ENCODE measurements at regions not wholly inside any gene's neighbourhood (a gene's known extent, or its start where the extent isn't known, plus 50 kb on each side); places are given as distances from the start of the nearest gene placed in this dataset.
"Not testable (repeated sequence)": the region's sequence is repeated elsewhere in the genome, so short reads cannot be mapped to it uniquely, and the experiment has no call there.

DNA sequence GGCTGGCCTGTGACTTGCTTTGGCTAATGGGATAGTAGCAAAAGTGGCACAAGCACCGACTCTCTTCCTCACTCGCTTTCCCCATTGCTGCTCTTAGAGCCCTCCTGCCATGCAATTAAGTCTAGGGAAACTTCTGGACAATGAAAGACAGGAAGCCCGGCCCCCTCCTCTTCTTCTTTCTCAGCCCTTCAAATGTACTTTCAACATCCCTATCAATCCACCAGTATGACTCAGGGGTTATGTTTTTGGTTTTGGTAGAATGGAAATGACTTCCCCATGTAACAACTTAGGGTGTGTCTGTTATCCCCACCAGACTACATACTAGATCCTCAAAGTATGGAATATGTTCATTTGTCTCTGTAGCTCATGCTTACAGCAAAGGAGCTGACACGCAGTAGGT, 139.0 kb upstream of the GDF10 start:
- no peak for DNase-seq (ENCODE audit: low read depth)
- no peak overlapping the region for H3K4me3 ChIP-seq (ENCODE audit: low read depth, low read length)
- TF ChIP-seq CTCF (conservative IDR thresholded peaks at IDR 0.05; ENCODE audit: low read depth, low read length), result no peak

DNA sequence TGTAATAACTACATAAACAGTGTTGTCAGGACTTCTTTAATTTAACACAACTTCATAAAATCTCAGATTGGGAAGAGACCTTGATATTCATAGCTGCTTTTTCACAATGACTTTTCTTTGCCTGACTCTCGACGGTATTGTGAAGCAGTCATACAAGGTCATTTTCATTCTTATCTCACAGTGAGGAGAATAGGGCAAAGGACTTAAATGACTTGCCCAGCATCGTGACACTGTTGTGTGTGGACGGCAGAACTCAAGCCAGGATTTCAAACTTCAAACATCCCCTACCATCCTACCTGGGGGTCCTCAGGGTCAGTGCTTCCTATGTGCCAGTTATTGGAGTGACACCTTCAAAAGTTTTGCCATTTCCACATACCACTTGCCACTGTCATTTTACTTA, 138.5 kb upstream of the GDF10 start:
- DNase-seq (ENCODE audit: low read depth), result no peak
- no peak overlapping the region for H3K4me3 ChIP-seq (ENCODE audit: low read depth, low read length)
- no peak for TF ChIP-seq CTCF (conservative IDR thresholded peaks at IDR 0.05; ENCODE audit: low read depth, low read length)

DNA sequence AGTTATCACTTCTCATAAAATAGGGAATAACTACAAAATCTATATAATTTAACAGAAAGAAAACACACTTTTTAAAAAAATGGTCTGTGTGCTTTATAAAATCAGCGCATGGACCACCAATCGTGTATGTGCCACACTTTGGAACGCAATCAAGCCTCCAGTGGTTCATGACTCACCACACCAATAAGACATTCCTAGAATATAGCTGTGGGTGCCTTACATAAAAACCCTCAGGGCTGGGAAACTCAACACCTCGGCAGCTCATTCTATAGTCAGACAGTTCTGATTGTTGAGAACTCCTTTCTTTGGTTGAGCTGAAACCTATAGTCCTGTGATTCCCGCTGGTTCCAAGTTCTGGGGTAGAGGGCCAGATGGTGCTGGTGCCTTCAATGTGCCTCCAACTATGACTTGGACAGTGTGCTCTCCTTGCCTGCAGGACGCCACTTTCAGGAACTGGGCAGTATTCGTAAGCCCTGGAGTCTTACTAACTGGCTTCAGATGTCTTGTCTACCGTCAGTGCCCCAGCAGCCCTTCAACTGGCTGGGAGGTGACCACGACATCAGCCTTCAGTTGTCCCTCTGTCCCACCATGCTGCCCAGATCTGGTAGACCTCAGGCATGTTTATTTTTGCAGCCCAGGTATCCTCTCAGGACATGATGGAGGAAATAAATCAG, 135.7 kb upstream of the GDF10 start:
- no peak for TF ChIP-seq CTCF (conservative IDR thresholded peaks at IDR 0.05; ENCODE audit: low read depth, low read length)
- no peak for DNase-seq (ENCODE audit: low read depth)
- no peak overlapping the region for H3K4me3 ChIP-seq (ENCODE audit: low read depth, low read length)

DNA sequence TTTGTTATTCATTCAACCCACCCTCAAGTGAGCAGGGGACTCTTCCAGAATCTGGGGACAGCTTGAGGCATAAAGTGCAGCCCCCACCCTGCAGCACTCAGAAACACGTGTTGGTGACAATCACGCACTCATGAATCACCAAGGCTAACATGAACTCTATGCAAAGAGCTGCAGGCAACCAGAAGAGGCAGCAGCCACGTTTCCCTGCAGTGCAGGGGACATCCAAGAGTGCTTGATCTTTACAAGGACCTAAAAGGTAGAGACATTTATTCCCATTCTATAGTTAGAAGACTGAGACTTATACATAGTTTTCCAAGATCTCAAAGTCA, 135.2 kb upstream of the GDF10 start:
- H3K4me3 ChIP-seq (ENCODE audit: low read depth, low read length), result no peak overlapping the region
- DNase-seq (ENCODE audit: low read depth), result no peak
- no peak for TF ChIP-seq CTCF (conservative IDR thresholded peaks at IDR 0.05; ENCODE audit: low read depth, low read length)

DNA sequence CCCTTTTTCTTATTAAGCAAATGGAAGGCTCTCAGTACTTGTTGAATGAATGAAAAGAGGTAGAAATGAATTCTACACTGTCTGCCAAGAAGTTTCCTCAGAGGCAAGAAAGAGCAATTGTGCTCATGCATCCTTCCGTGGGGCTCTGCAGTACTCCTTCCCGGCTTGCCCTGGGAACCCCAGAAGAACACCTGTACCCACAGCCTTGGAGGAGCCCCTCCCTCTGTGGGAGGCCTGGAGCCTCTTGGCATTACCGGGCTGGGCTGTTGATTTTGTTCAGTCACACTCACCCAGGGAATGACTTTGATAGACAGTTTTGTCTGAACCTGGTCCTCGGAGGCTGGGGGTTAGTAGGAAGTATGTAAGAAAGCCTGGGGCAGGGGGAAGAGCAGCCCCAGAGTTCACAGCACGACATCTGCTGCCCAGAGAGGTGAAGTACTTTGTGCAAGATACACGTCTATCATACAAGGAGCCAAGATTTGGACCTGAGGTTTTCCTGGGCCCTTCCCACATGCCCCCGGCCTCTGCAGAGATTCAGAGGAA, 134.8 kb upstream of the GDF10 start:
- no peak for DNase-seq (ENCODE audit: low read depth)

GRCh38 chr10:47165711-47166404, 134.1 kb upstream of the GDF10 start:
- peak overlapping the region; percentile 16 for H3K4me3 ChIP-seq (ENCODE audit: low read depth, low read length)
- DNase-seq (ENCODE audit: low read depth), result no peak
- no peak for TF ChIP-seq CTCF (conservative IDR thresholded peaks at IDR 0.05; ENCODE audit: low read depth, low read length)

More for the DNA sequence above, 134.8 kb upstream of the GDF10 start:
- TF ChIP-seq CTCF (conservative IDR thresholded peaks at IDR 0.05; ENCODE audit: low read depth, low read length), result no peak
- H3K4me3 ChIP-seq (ENCODE audit: low read depth, low read length), result peak overlapping the region; percentile 16

DNA sequence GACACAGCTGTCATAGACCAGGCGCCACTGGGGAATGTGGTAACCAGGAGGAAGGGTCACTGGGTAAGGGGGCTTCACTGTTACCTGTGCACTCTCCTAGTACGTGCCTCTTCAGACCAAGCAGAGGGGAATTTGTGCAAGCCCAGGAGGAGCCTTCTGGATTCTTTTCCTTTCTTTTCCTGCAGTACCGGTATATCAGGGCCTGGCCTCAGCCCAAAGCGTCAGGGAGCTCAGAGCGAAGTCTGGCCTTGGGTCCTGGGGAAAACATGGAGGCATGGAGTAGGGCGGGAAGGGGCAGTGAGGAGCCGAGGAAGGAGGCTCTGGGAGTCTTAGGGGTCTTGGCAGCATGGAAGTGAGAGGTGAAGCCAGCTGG, 133.6 kb upstream of the GDF10 start:
- TF ChIP-seq CTCF (conservative IDR thresholded peaks at IDR 0.05; ENCODE audit: low read depth, low read length), result no peak
- H3K4me3 ChIP-seq (ENCODE audit: low read depth, low read length), result no peak overlapping the region
- DNase-seq (ENCODE audit: low read depth), result no peak

GRCh38 chr10:47166808-47167581, 133.0 kb upstream of the GDF10 start:
- not testable (repeated sequence) for DNase-seq (ENCODE audit: low read depth); H3K4me3 ChIP-seq (ENCODE audit: low read depth, low read length)

Data from epithelial cell of proximal tubule (primary cell).